Neural cell (in vitro differentiated cells): ENCODE measurements at regions not wholly inside any gene's neighbourhood (a gene's known extent, or its start where the extent isn't known, plus 50 kb on each side); places are given as distances from the start of the nearest gene placed in this dataset.

Experiments
- H2AFZ ChIP-seq: fragments of 200-600, 300-800 bp; sonication (generic), shearing (Covaris generic); 2 replicates; pipeline ENCODE4 v1.6.0; 2014; ENCODE audit warnings: low read depth, mild to moderate bottlenecking, antibody characterized with exemption, low read length, moderate library complexity
- H3F3A ChIP-seq: fragments of 200-600 bp; shearing (Covaris generic); 2 replicates; pipeline ENCODE4 v1.6.1; 2016; ENCODE audit warnings: mild to moderate bottlenecking, moderate library complexity, mixed read lengths, antibody characterized with exemption, low read length; ENCODE audit not compliant: insufficient read depth, poor library complexity, severe bottlenecking
- H3K27ac ChIP-seq: fragments of 200-600, 300-800 bp; sonication (generic), shearing (Covaris generic); 2 replicates; pipeline ENCODE4 v1.5.1; 2014; ENCODE audit warnings: mild to moderate bottlenecking, low read length, moderate library complexity
- H3K27me3 ChIP-seq: fragments of 300-800, 200-600 bp; sonication (generic), shearing (Covaris generic); 2 replicates; pipeline ENCODE4 v1.6.0; 2014; ENCODE audit warnings: mild to moderate bottlenecking, low read depth, low read length, moderate library complexity; ENCODE audit not compliant: insufficient read depth
- H3K36me3 ChIP-seq: fragments of 300-800, 200-600 bp; sonication (generic), shearing (Covaris generic); 2 replicates; pipeline ENCODE4 v1.5.1; 2014; ENCODE audit warnings: mild to moderate bottlenecking, antibody characterized with exemption, low read length, moderate library complexity; ENCODE audit not compliant: insufficient read depth
- H3K4me2 ChIP-seq: fragments of 300-800, 200-600 bp; sonication (generic), shearing (Covaris generic); 2 replicates; pipeline ENCODE4 v1.6.0; 2014; ENCODE audit warnings: mild to moderate bottlenecking, low read length
- H3K4me3 ChIP-seq: fragments of 300-800, 200-600 bp; sonication (generic), shearing (Covaris generic); 2 replicates; pipeline ENCODE4 v1.5.1; 2014; ENCODE audit warnings: mild to moderate bottlenecking, low read length, moderate library complexity
- H3K79me2 ChIP-seq: fragments of 200-600 bp; shearing (Covaris generic); replicated peaks from 2 replicates; pipeline ENCODE4 v1.6.0; 2014; ENCODE audit warnings: mild to moderate bottlenecking, low read length, moderate library complexity; ENCODE audit not compliant: insufficient read depth
- H3K9ac ChIP-seq: fragments of 300-800, 200-600 bp; sonication (generic), shearing (Covaris generic); 2 replicates; pipeline ENCODE4 v1.6.1; 2016; ENCODE audit warnings: mild to moderate bottlenecking, low read length, mixed read lengths
- H3K9me2 ChIP-seq: fragments of 200-600 bp; shearing (Covaris generic); 2 replicates; pipeline ENCODE4 v1.6.1; 2016; ENCODE audit warnings: mild to moderate bottlenecking, low read length, mixed read lengths; ENCODE audit not compliant: insufficient read depth
- H3K9me3 ChIP-seq: fragments of 200-600, 300-800 bp; sonication (generic), shearing (Covaris generic); 2 replicates; pipeline ENCODE4 v1.6.1; 2016; ENCODE audit warnings: mild to moderate bottlenecking, mixed run types, low read length, moderate library complexity, mixed read lengths
- H4K20me1 ChIP-seq: fragments of 200-600 bp; shearing (Covaris generic); 2 replicates; pipeline ENCODE4 v1.6.1; 2016; ENCODE audit warnings: mild to moderate bottlenecking, mixed run types; ENCODE audit not compliant: insufficient read depth
- EP300 ChIP-seq: fragments of 450-650 bp; conservative IDR thresholded peaks from 2 replicates; pipeline ENCODE4 v1.6.1; 2014; ENCODE audit warnings: antibody characterized with exemption, mild to moderate bottlenecking, moderate library complexity; ENCODE audit not compliant: poor library complexity, severe bottlenecking
- EZH2 ChIP-seq: fragments of 200-600, 300-800 bp; shearing (Covaris generic), sonication (generic); IDR thresholded peaks from 2 replicates; pipeline ENCODE4 v1.6.1; 2014; ENCODE audit warnings: antibody characterized with exemption, low read length, borderline replicate concordance, mild to moderate bottlenecking; ENCODE audit not compliant: insufficient read depth, poor library complexity, severe bottlenecking
- MXI1 ChIP-seq: fragments of 450-650 bp; conservative IDR thresholded peaks from 2 replicates; pipeline ENCODE4 v1.6.1; 2014; ENCODE audit warnings: antibody characterized with exemption, mild to moderate bottlenecking; ENCODE audit not compliant: poor library complexity, severe bottlenecking
- POLR2AphosphoS5 ChIP-seq: IDR thresholded peaks from 2 replicates; pipeline ENCODE4 v1.6.1; 2012
- RAD21 ChIP-seq: fragments of 450-650 bp; conservative IDR thresholded peaks from 2 replicates; pipeline ENCODE4 v1.6.1; 2014; ENCODE audit warnings: antibody characterized with exemption, mild to moderate bottlenecking, moderate library complexity
- SMC3 ChIP-seq: fragments of 450-650 bp; conservative IDR thresholded peaks from 2 replicates; pipeline ENCODE4 v1.6.1; 2014; ENCODE audit warnings: antibody characterized with exemption, mild to moderate bottlenecking, moderate library complexity; ENCODE audit not compliant: poor library complexity
- TAF1 ChIP-seq: IDR thresholded peaks from 2 replicates; pipeline ENCODE4 v1.6.1; 2012; ENCODE audit warnings: low read depth
- TF ChIP-seq, protein P1 (sequence below): fragments of 450-650 bp; IDR thresholded peaks from 2 replicates; pipeline ENCODE4 v1.5.1; 2014; ENCODE audit warnings: antibody characterized with exemption, mild to moderate bottlenecking, moderate library complexity; ENCODE audit not compliant: poor library complexity, severe bottlenecking
- TF ChIP-seq, protein P2 (sequence below): IDR thresholded peaks from 2 replicates; pipeline ENCODE4 v1.6.1; 2012; ENCODE audit warnings: borderline replicate concordance

DNA sequence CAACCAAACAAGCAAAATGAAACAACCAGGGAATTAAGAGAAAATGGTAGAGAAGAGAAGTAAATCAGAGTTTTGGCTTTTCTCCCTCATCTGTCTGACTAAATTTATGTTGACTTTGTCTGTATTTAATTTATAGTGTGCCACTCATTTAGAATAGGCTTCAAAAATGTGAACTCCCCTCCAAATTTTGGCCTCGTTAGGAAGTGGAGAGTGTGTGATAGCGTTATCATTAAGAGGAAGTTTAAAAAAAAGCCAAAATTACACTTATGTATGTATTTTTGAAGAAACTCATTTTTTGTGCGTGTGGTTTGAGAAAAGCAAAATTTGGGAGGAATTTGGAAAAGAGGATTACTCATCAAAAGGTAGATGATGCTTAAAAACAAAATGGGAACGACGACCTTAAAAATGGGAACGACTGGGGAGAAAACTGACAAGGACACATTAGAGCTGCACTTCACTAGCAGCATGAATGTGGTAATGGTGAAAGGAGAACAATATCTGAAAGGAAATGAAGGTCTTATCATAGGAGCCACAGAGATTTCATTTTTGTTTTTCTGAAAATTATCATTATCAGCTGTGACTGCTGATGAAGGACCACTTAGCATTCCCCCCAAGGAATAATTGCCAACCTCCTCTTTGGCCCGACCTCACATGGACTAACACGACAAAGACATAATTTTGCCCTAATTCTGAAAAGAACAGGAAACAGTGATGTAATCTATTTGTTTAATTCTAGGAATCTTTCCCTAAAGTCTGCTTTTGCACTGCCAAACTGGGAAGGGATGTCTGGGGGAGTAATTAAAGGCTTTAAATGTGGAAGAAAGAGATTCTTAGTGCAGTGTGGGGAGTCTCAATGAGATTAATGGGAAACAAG is 163.2 kb upstream of the P2RY1 start:
- no peak for TF ChIP-seq EZH2
- no peak for TF ChIP-seq MXI1
- TF ChIP-seq, protein P1, sequence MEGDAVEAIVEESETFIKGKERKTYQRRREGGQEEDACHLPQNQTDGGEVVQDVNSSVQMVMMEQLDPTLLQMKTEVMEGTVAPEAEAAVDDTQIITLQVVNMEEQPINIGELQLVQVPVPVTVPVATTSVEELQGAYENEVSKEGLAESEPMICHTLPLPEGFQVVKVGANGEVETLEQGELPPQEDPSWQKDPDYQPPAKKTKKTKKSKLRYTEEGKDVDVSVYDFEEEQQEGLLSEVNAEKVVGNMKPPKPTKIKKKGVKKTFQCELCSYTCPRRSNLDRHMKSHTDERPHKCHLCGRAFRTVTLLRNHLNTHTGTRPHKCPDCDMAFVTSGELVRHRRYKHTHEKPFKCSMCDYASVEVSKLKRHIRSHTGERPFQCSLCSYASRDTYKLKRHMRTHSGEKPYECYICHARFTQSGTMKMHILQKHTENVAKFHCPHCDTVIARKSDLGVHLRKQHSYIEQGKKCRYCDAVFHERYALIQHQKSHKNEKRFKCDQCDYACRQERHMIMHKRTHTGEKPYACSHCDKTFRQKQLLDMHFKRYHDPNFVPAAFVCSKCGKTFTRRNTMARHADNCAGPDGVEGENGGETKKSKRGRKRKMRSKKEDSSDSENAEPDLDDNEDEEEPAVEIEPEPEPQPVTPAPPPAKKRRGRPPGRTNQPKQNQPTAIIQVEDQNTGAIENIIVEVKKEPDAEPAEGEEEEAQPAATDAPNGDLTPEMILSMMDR = no peak
- no peak for TF ChIP-seq RAD21
- TF ChIP-seq EP300 = no peak
- TF ChIP-seq SMC3 = no peak
- no peak for TF ChIP-seq TAF1
- TF ChIP-seq, protein P2, sequence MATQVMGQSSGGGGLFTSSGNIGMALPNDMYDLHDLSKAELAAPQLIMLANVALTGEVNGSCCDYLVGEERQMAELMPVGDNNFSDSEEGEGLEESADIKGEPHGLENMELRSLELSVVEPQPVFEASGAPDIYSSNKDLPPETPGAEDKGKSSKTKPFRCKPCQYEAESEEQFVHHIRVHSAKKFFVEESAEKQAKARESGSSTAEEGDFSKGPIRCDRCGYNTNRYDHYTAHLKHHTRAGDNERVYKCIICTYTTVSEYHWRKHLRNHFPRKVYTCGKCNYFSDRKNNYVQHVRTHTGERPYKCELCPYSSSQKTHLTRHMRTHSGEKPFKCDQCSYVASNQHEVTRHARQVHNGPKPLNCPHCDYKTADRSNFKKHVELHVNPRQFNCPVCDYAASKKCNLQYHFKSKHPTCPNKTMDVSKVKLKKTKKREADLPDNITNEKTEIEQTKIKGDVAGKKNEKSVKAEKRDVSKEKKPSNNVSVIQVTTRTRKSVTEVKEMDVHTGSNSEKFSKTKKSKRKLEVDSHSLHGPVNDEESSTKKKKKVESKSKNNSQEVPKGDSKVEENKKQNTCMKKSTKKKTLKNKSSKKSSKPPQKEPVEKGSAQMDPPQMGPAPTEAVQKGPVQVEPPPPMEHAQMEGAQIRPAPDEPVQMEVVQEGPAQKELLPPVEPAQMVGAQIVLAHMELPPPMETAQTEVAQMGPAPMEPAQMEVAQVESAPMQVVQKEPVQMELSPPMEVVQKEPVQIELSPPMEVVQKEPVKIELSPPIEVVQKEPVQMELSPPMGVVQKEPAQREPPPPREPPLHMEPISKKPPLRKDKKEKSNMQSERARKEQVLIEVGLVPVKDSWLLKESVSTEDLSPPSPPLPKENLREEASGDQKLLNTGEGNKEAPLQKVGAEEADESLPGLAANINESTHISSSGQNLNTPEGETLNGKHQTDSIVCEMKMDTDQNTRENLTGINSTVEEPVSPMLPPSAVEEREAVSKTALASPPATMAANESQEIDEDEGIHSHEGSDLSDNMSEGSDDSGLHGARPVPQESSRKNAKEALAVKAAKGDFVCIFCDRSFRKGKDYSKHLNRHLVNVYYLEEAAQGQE = no peak
- TF ChIP-seq POLR2AphosphoS5 = no peak
- H2AFZ ChIP-seq = no peak overlapping the region

DNA sequence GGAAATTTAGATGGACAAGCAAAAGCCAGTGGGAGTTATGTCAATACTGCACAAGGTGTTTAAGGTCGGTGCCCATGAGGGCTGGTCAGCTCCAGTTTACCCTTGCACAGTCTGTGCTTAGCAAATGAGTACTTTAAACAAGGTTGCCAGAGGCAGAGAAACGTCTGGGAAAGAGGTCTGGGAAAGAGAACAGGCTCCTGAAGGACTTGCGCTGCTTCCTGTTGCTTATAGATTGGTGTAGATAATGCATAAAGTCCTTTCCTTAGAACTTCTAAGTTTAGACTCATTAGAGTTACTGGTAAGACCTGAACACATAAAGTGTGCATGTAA is 162.6 kb upstream of the P2RY1 start:
- Histone ChIP-seq H3K9me2 (no peaks in the 10 kb centered on the region), H3K79me2 (no peaks in the 10 kb centered on the region), H4K20me1 (no peaks in the 10 kb centered on the region), H3K27ac (no peak overlapping the region), H3K9ac (no peak overlapping the region), H2AFZ (no peak overlapping the region), H3K9me3 (no peaks in the 10 kb centered on the region), H3K4me2 (no peak overlapping the region), H3F3A (no peaks in the 10 kb centered on the region), H3K27me3 (no peaks in the 10 kb centered on the region), H3K36me3 (no peaks in the 10 kb centered on the region), H3K4me3 (no peak overlapping the region)
- TF ChIP-seq SMC3 = no peak
- TF ChIP-seq EP300 = no peak
- TF ChIP-seq, protein P1 = no peak
- TF ChIP-seq EZH2 = no peak
- no peak for TF ChIP-seq TAF1
- TF ChIP-seq POLR2AphosphoS5 = no peak
- no peak for TF ChIP-seq MXI1
- TF ChIP-seq, protein P2 = no peak
- no peak for TF ChIP-seq RAD21

More for the DNA sequence above, 163.2 kb upstream of the P2RY1 start:
- no peak overlapping the region for H3K27ac ChIP-seq
- no peaks in the 10 kb centered on the region for H3K27me3 ChIP-seq
- H3K4me3 ChIP-seq = no peak overlapping the region
- no peaks in the 10 kb centered on the region for H3K36me3 ChIP-seq
- no peaks in the 10 kb centered on the region for H4K20me1 ChIP-seq
- H3F3A ChIP-seq = no peaks in the 10 kb centered on the region
- H3K9ac ChIP-seq = no peak overlapping the region
- H3K9me3 ChIP-seq = no peaks in the 10 kb centered on the region
- H3K4me2 ChIP-seq = no peak overlapping the region
- no peaks in the 10 kb centered on the region for H3K79me2 ChIP-seq
- H3K9me2 ChIP-seq = no peaks in the 10 kb centered on the region
